ENCODE measurements at regions not wholly inside any gene's neighbourhood (a gene's known extent, or its start where the extent isn't known, plus 50 kb on each side); places are given as distances from the start of the nearest gene placed in this dataset.

- TF ChIP-seq POLR2A (IDR thresholded peaks at IDR 0.05) (no peak), POLR2AphosphoS5 (IDR thresholded peaks at IDR 0.05) (no peak), EP300 (IDR thresholded peaks at IDR 0.05) (no peak)
- TF ChIP-seq, protein P1, sequence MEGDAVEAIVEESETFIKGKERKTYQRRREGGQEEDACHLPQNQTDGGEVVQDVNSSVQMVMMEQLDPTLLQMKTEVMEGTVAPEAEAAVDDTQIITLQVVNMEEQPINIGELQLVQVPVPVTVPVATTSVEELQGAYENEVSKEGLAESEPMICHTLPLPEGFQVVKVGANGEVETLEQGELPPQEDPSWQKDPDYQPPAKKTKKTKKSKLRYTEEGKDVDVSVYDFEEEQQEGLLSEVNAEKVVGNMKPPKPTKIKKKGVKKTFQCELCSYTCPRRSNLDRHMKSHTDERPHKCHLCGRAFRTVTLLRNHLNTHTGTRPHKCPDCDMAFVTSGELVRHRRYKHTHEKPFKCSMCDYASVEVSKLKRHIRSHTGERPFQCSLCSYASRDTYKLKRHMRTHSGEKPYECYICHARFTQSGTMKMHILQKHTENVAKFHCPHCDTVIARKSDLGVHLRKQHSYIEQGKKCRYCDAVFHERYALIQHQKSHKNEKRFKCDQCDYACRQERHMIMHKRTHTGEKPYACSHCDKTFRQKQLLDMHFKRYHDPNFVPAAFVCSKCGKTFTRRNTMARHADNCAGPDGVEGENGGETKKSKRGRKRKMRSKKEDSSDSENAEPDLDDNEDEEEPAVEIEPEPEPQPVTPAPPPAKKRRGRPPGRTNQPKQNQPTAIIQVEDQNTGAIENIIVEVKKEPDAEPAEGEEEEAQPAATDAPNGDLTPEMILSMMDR (IDR thresholded peaks at IDR 0.05), result no peak
These were observed 165.4 kb upstream of the MAF start for GRCh38 chr16:79765901-79766394.
